ENCODE measurements at regions not wholly inside any gene's neighbourhood (a gene's known extent, or its start where the extent isn't known, plus 50 kb on each side); places are given as distances from the start of the nearest gene placed in this dataset.

DNA sequence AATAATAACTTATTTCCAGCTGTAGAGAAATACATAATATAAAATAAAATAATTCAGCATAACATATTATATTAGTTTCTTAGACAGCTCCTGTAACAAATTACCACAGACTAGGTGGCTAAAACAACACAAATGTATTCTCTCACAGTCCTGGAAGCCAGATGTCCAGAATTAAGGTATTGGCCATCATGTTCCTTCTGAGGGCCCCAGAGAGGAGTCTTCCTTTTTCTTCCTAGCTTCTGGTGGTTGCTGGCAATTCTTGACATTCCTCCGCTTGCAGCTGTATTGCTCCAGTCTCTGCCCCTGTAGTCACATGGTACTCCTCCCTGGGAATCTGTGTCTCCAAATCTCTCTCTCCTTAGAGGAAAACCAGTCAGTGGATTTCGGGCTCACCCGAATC lies 146.8 kb downstream of the RBM43 start:
- Histone ChIP-seq H3K4me3 (ENCODE audit: insufficient read depth, low read depth, low read length) (no peak overlapping the region), H3K27me3 (ENCODE audit: control insufficient read depth, insufficient read depth, low read length) (no peaks in the 10 kb centered on the region), H3K36me3 (replicated peaks; ENCODE audit: control insufficient read depth, insufficient read depth, low read length) (no peaks in the 10 kb centered on the region)
- no peak for DNase-seq

GRCh38 chr2:151113318-151113717 lies 148.3 kb downstream of the RBM43 start:
- no peaks in the 10 kb centered on the region for H3K27me3 ChIP-seq (ENCODE audit: control insufficient read depth, insufficient read depth, low read length)
- no peak overlapping the region for H3K4me3 ChIP-seq (ENCODE audit: insufficient read depth, low read depth, low read length)
- no peak for DNase-seq
- no peaks in the 10 kb centered on the region for H3K36me3 ChIP-seq (replicated peaks; ENCODE audit: control insufficient read depth, insufficient read depth, low read length)

GRCh38 chr2:151111599-151112278 lies 149.9 kb downstream of the RBM43 start:
- DNase-seq, result peak; percentile 6
- Histone ChIP-seq H3K4me3 (ENCODE audit: insufficient read depth, low read depth, low read length) (no peak overlapping the region), H3K36me3 (replicated peaks; ENCODE audit: control insufficient read depth, insufficient read depth, low read length) (no peaks in the 10 kb centered on the region; the same call in 1 of the 2 replicates), H3K27me3 (ENCODE audit: control insufficient read depth, insufficient read depth, low read length) (no peaks in the 10 kb centered on the region)

DNA sequence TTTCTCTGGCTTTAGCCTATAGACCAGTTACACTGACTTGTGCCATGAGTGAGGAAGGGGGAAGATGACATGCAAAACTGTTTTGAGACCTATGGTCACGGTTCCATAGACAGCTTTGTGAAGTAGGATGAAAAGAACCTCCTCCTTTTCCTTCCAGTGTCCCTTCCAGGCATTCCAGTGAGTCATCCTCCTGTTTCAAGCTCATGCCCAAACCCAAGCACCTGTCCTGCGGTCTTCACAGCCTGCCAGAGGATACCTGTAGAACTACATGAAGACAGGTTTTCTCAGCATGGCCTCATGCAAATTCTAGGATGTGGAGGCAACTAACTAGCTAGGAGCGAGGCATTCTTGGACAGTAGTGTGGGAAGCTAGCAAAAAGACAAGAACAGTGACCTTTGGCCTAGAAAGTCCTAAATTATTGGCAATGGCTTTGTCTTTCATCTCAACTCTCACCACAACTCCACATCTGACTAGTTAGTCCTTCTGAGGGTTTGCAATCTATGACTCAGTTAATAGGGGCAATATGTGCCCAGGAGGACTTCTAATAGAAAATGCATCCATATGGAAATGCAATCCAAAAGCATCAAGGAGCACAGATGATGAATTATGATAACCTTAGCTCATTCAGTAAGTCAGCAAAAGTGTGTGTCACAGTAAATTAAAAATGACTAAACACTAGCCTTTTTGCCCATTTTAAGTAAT lies 154.7 kb downstream of the RBM43 start:
- H3K4me3 ChIP-seq (ENCODE audit: insufficient read depth, low read depth, low read length), result no peak overlapping the region
- H3K27me3 ChIP-seq (ENCODE audit: control insufficient read depth, insufficient read depth, low read length), result no peaks in the 10 kb centered on the region
- DNase-seq, result no peak
- no peaks in the 10 kb centered on the region; the same call in 1 of the 2 replicates for H3K36me3 ChIP-seq (replicated peaks; ENCODE audit: control insufficient read depth, insufficient read depth, low read length)

GRCh38 chr2:151103551-151103950 lies 158.1 kb downstream of the RBM43 start:
- H3K4me3 ChIP-seq (ENCODE audit: insufficient read depth, low read depth, low read length), result no peak overlapping the region

GRCh38 chr2:151102226-151102625 lies 159.4 kb downstream of the RBM43 start:
- Histone ChIP-seq H3K27me3 (ENCODE audit: control insufficient read depth, insufficient read depth, low read length) (no peaks in the 10 kb centered on the region), H3K4me3 (ENCODE audit: insufficient read depth, low read depth, low read length) (no peak overlapping the region), H3K36me3 (replicated peaks; ENCODE audit: control insufficient read depth, insufficient read depth, low read length) (no peaks in the 10 kb centered on the region)
- DNase-seq, result no peak

More at GRCh38 chr2:151103551-151103950, 158.1 kb downstream of the RBM43 start:
- no peaks in the 10 kb centered on the region; the same call in 1 of the 2 replicates for H3K36me3 ChIP-seq (replicated peaks; ENCODE audit: control insufficient read depth, insufficient read depth, low read length)
- no peak for DNase-seq
- no peaks in the 10 kb centered on the region for H3K27me3 ChIP-seq (ENCODE audit: control insufficient read depth, insufficient read depth, low read length)

GRCh38 chr2:151098841-151099240 lies 162.8 kb downstream of the RBM43 start:
- Histone ChIP-seq H3K4me3 (ENCODE audit: insufficient read depth, low read depth, low read length) (no peak overlapping the region), H3K27me3 (ENCODE audit: control insufficient read depth, insufficient read depth, low read length) (no peaks in the 10 kb centered on the region), H3K36me3 (replicated peaks; ENCODE audit: control insufficient read depth, insufficient read depth, low read length) (no peaks in the 10 kb centered on the region)
- no peak for DNase-seq

DNA sequence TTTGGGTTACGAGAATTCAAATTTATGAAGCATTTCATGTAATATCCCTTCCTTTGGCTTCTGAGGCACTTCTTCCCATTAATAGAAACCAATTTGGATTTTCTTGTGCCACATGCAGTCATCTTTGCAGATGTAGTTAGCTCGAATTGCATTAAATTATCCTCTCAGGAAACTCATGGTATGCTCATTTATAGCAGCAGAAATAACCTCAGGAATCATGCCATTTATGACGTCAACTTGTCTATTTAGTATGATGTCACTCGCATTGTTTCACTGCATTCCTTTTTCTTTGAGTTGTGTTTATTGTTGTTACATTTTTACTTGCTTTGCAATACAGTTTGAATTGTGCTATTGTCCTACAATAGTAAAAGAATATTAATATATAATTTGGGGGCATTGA lies 163.8 kb downstream of the RBM43 start:
- Histone ChIP-seq H3K4me3 (ENCODE audit: insufficient read depth, low read depth, low read length) (no peak overlapping the region), H3K27me3 (ENCODE audit: control insufficient read depth, insufficient read depth, low read length) (no peaks in the 10 kb centered on the region), H3K36me3 (replicated peaks; ENCODE audit: control insufficient read depth, insufficient read depth, low read length) (no peaks in the 10 kb centered on the region)
- DNase-seq, result no peak

GRCh38 chr2:151097128-151097527 lies 164.5 kb downstream of the RBM43 start:
- Histone ChIP-seq H3K4me3 (ENCODE audit: insufficient read depth, low read depth, low read length) (no peak overlapping the region), H3K27me3 (ENCODE audit: control insufficient read depth, insufficient read depth, low read length) (no peaks in the 10 kb centered on the region), H3K36me3 (replicated peaks; ENCODE audit: control insufficient read depth, insufficient read depth, low read length) (no peaks in the 10 kb centered on the region)
- no peak for DNase-seq

DNA sequence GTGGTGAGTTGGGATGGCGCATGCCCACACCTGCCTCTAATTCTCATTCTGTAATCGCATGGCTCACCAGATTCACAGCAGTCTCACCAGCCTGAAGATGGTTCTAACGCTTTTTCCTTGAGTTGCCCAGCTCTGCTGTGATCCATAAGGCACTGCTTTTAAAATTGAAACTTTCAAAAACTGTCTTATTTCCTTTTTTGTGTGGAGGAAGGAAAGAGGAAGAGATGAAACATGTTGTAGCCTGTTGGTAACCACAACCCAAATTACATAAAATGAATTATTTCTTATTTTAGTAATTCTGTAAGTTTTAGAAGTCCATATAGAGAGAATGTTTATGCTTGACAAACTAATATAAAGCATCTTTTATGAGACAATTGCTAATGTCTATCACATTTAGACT lies 165.4 kb downstream of the RBM43 start:
- H3K27me3 ChIP-seq (ENCODE audit: control insufficient read depth, insufficient read depth, low read length), result no peaks in the 10 kb centered on the region
- DNase-seq, result no peak
- H3K36me3 ChIP-seq (replicated peaks; ENCODE audit: control insufficient read depth, insufficient read depth, low read length), result no peaks in the 10 kb centered on the region
- no peak overlapping the region for H3K4me3 ChIP-seq (ENCODE audit: insufficient read depth, low read depth, low read length)

- Histone ChIP-seq H3K4me3 (ENCODE audit: insufficient read depth, low read depth, low read length) (no peak overlapping the region), H3K36me3 (replicated peaks; ENCODE audit: control insufficient read depth, insufficient read depth, low read length) (no peaks in the 10 kb centered on the region), H3K27me3 (ENCODE audit: control insufficient read depth, insufficient read depth, low read length) (no peaks in the 10 kb centered on the region)
- DNase-seq, result no peak
These were observed 166.2 kb downstream of the RBM43 start for GRCh38 chr2:151095463-151095862.

GRCh38 chr2:151091583-151091982 lies 170.1 kb downstream of the RBM43 start:
- no peak for DNase-seq
- Histone ChIP-seq H3K36me3 (replicated peaks; ENCODE audit: control insufficient read depth, insufficient read depth, low read length) (no peaks in the 10 kb centered on the region), H3K27me3 (ENCODE audit: control insufficient read depth, insufficient read depth, low read length) (no peaks in the 10 kb centered on the region), H3K4me3 (ENCODE audit: insufficient read depth, low read depth, low read length) (no peak overlapping the region)

DNA sequence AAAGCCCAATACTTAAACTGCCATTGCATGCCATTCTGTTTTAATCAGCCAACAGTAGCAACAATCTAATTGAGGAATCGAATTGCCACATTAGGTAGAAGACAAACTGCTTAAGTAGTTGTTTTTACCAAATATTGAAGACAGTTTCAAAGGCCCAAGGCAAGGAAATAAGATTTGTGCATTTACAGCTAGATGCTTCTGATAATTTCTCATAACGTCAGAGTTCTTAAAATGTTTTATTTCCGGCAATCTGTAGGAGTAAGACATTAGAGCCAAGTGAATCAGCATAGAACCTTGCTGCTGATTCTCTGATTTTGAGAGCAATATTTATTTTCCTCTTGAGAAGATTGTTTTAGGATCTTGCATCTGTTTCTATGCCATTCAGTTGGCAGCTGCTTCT lies 174.3 kb downstream of the RBM43 start:
- Histone ChIP-seq H3K36me3 (replicated peaks; ENCODE audit: control insufficient read depth, insufficient read depth, low read length) (no peaks in the 10 kb centered on the region), H3K4me3 (ENCODE audit: insufficient read depth, low read depth, low read length) (no peak overlapping the region), H3K27me3 (ENCODE audit: control insufficient read depth, insufficient read depth, low read length) (no peaks in the 10 kb centered on the region)
- no peak for DNase-seq

GRCh38 chr2:151085181-151085611 lies 176.5 kb downstream of the RBM43 start:
- Histone ChIP-seq H3K36me3 (replicated peaks; ENCODE audit: control insufficient read depth, insufficient read depth, low read length) (no peaks in the 10 kb centered on the region), H3K4me3 (ENCODE audit: insufficient read depth, low read depth, low read length) (no peak overlapping the region), H3K27me3 (ENCODE audit: control insufficient read depth, insufficient read depth, low read length) (no peaks in the 10 kb centered on the region)
- no peak for DNase-seq

Measured in H7 (cell line).